HG03565 (cell line): ENCODE measurements at regions not wholly inside any gene's neighbourhood (a gene's known extent, or its start where the extent isn't known, plus 50 kb on each side); places are given as distances from the start of the nearest gene placed in this dataset.
"Not testable (repeated sequence)": the region's sequence is repeated elsewhere in the genome, so short reads cannot be mapped to it uniquely, and the experiment has no call there.

Source experiments
- ATAC-seq: cut with Tn5 transposase; IDR thresholded peaks from one replicate; pipeline ENCODE4 v1.9.1; 2021; ENCODE audit warnings: mild to moderate bottlenecking, moderate library complexity; ENCODE audit not compliant: unreplicated experiment

- ATAC-seq: not testable (repeated sequence)
Measured at GRCh38 chr17:20681746-20682722, 102.5 kb downstream of the CDRT15L2 start.

- ATAC-seq: not testable (repeated sequence)
Measured at GRCh38 chr17:20683651-20684229, 104.2 kb downstream of the CDRT15L2 start.

- ATAC-seq: not testable (repeated sequence)
Measured at GRCh38 chr17:20684975-20685374, 105.5 kb downstream of the CDRT15L2 start.

- not testable (repeated sequence) for ATAC-seq
Measured at GRCh38 chr17:20687584-20687983, 108.1 kb downstream of the CDRT15L2 start.

- ATAC-seq: not testable (repeated sequence)
Measured at GRCh38 chr17:20689170-20689749, 109.7 kb downstream of the CDRT15L2 start.

- ATAC-seq: not testable (repeated sequence)
Measured at GRCh38 chr17:20692706-20693105, 113.2 kb downstream of the CDRT15L2 start.

- not testable (repeated sequence) for ATAC-seq
Measured at GRCh38 chr17:20695871-20696270, 116.3 kb downstream of the CDRT15L2 start.

GRCh38 chr17:20698463-20699206, 119.1 kb downstream of the CDRT15L2 start:
- ATAC-seq: peak; percentile 83

GRCh38 chr17:20700528-20700927, 121.0 kb downstream of the CDRT15L2 start:
- ATAC-seq: not testable (repeated sequence)

- ATAC-seq: not testable (repeated sequence)
Measured at GRCh38 chr17:20701366-20701765, 121.8 kb downstream of the CDRT15L2 start.

GRCh38 chr17:20702692-20703091, 123.2 kb downstream of the CDRT15L2 start:
- ATAC-seq: no peak

GRCh38 chr17:20703781-20704180, 124.3 kb downstream of the CDRT15L2 start:
- no peak for ATAC-seq

- ATAC-seq: not testable (repeated sequence)
Measured at GRCh38 chr17:20705186-20705585, 125.7 kb downstream of the CDRT15L2 start.

- no peak for ATAC-seq
Measured at GRCh38 chr17:20706751-20707373, 127.3 kb downstream of the CDRT15L2 start.

GRCh38 chr17:20708821-20709220, 129.3 kb downstream of the CDRT15L2 start:
- not testable (repeated sequence) for ATAC-seq

- not testable (repeated sequence) for ATAC-seq
Measured at GRCh38 chr17:20716481-20716880, 137.0 kb downstream of the CDRT15L2 start.

GRCh38 chr17:20721171-20721570, 141.6 kb downstream of the CDRT15L2 start:
- ATAC-seq: no peak

- ATAC-seq: not testable (repeated sequence)
Measured at GRCh38 chr17:20724391-20724790, 144.9 kb downstream of the CDRT15L2 start.

GRCh38 chr17:20727201-20727600, 147.7 kb downstream of the CDRT15L2 start:
- not testable (repeated sequence) for ATAC-seq

GRCh38 chr17:20728181-20728580, 148.7 kb downstream of the CDRT15L2 start:
- ATAC-seq: no peak
